Erythroblast (primary cell): ENCODE measurements at regions not wholly inside any gene's neighbourhood (a gene's known extent, or its start where the extent isn't known, plus 50 kb on each side); places are given as distances from the start of the nearest gene placed in this dataset.

ENCODE experiments used
- GATA1 ChIP-seq: IDR thresholded peaks from 2 replicates; pipeline ENCODE4 v1.6.1; 2011; ENCODE audit warnings: low read depth, mild to moderate bottlenecking, control low read depth, low read length, moderate library complexity
- POLR2A ChIP-seq: IDR thresholded peaks from 2 replicates; pipeline ENCODE4 v1.6.1; 2011; ENCODE audit warnings: mild to moderate bottlenecking, low read length

GRCh38 chr10:47054974-47055373 is 143.7 kb downstream of the PTPN20 start:
- TF ChIP-seq POLR2A (no peak), GATA1 (no peak)
